Tibial artery (tissue), 4 donors: ENCODE measurements at regions not wholly inside any gene's neighbourhood (a gene's known extent, or its start where the extent isn't known, plus 50 kb on each side); places are given as distances from the start of the nearest gene placed in this dataset.

Experiments
- DNase-seq, 2 donors: peaks; one replicate each; pipeline ENCODE4 v3.0.0-alpha.2; 2019
- H3K27ac ChIP-seq, 2 donors: fragments of 200-600 bp; sonication (generic) in 1 of 2; 1 replicate in 1 of 2; 2 replicates in 1 of 2; pipeline ENCODE4 v1.5.1; 2018 to 2019; ENCODE audit warnings: mild to moderate bottlenecking in 1 of 2
- H3K27me3 ChIP-seq, 2 donors: fragments of 200-600 bp; sonication (generic) in 1 of 2; one replicate each; pipeline versions ENCODE4 v1.5.1 to v1.6.0; 2016 to 2019
- H3K36me3 ChIP-seq, 3 donors: fragments of 200-600 bp; sonication (generic) in 2 of 3; one replicate each; pipeline ENCODE4 v1.5.1; 2016 to 2019; ENCODE audit warnings: mild to moderate bottlenecking in 2 of 3
- H3K4me1 ChIP-seq, 4 donors: fragments of 200-600 bp; sonication (generic) in 2 of 4; 1 replicate in 3 of 4; 2 replicates in 1 of 4; pipeline ENCODE4 v1.5.1; 2016 to 2019
- H3K4me3 ChIP-seq, 2 donors: fragments of 200-600 bp; sonication (generic) in 1 of 2; 1 replicate in 1 of 2; 2 replicates in 1 of 2; pipeline ENCODE4 v1.5.1; 2018 to 2019; ENCODE audit warnings: mild to moderate bottlenecking in 2 of 2
- H3K9me3 ChIP-seq, 3 donors: fragments of 200-600 bp; sonication (generic) in 1 of 3; one replicate each; pipeline ENCODE4 v1.5.1; 2016 to 2019
- CTCF ChIP-seq, 2 experiments: fragments of 200-600 bp in 1 of 2; fragments of 450-650 bp in 1 of 2; IDR thresholded peaks; one replicate each; pipeline ENCODE4 v1.5.1; 2017 to 2019; ENCODE audit warnings: antibody characterized with exemption in 2 of 2, mild to moderate bottlenecking in 1 of 2, moderate library complexity in 1 of 2
- intact Hi-C: fragments of 100-400 bp; cut with DNase I; formaldehyde crosslinking; loops from one replicate; pipeline ENCODE4 v1.15.0; 2023; ENCODE audit warnings: low total_unique reads

DNA sequence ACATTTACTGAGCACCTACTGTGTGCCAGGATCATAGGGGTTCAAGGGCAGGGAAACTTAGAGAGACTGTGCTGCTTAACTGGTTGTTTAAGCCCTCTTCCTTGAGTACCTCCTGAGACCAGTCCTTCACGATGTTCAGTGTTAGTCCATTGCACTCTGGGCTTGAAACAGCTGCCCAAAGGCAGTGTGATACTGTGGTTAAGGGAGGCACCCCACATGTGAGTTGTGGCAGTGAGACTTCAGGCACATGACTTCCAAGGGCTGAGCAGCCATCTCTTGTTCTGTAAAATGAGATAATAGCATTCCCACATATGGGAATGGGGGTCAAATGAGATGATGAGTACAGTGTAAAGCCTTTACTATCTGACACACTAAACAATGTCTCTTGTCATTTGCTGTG is 75.1 kb downstream of the LINGO1 start:
- TF ChIP-seq CTCF (IDR thresholded peaks at IDR 0.05), result no peak
- Histone ChIP-seq H3K27ac (no peak overlapping the region), H3K4me1 (no peaks in the 10 kb centered on the region), H3K4me3 (no peak overlapping the region), H3K27me3 (peaks cover 0 to 7% of the 10 kb centered on the region in 2 donors), H3K36me3 (no peaks in the 10 kb centered on the region), H3K9me3 (no peaks in the 10 kb centered on the region)
- no peak for DNase-seq
- intact Hi-C loops, result no loop called here

DNA sequence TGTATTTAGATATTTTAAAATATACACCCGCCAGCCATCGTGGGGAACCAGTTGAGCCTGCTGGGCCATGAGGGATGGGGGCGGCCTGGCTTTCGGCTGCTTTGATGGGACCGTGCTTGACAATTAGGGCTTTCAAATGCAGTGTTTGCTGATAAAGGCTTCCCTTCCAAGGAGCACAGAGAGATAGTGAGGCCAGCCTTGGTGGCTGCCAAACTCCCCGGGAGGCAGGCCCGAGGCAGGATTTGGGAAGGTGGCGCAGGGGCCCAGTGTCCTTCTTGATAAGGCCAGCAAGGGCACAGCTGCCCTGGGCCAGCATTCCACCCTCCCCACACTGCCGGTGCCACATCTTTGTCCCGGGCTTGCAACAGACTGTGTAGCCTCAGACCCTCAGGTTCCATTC is 75.6 kb downstream of the LINGO1 start:
- Histone ChIP-seq H3K9me3 (no peaks in the 10 kb centered on the region), H3K27me3 (peaks cover 0 to 7% of the 10 kb centered on the region in 2 donors), H3K4me3 (no peak overlapping the region), H3K27ac (no peak overlapping the region), H3K4me1 (no peaks in the 10 kb centered on the region), H3K36me3 (no peaks in the 10 kb centered on the region)
- intact Hi-C loops, result no loop called here
- DNase-seq, result no peak
- no peak for TF ChIP-seq CTCF (IDR thresholded peaks at IDR 0.05)

GRCh38 chr15:77556622-77557021 is 76.1 kb downstream of the LINGO1 start:
- Histone ChIP-seq H3K4me1 (no peaks in the 10 kb centered on the region), H3K36me3 (no peaks in the 10 kb centered on the region), H3K9me3 (no peaks in the 10 kb centered on the region), H3K4me3 (no peak overlapping the region), H3K27ac (no peak overlapping the region), H3K27me3 (peaks cover 0 to 7% of the 10 kb centered on the region in 2 donors)
- TF ChIP-seq CTCF (IDR thresholded peaks at IDR 0.05), result no peak
- intact Hi-C loops, result no loop called here
- DNase-seq, result no peak

DNA sequence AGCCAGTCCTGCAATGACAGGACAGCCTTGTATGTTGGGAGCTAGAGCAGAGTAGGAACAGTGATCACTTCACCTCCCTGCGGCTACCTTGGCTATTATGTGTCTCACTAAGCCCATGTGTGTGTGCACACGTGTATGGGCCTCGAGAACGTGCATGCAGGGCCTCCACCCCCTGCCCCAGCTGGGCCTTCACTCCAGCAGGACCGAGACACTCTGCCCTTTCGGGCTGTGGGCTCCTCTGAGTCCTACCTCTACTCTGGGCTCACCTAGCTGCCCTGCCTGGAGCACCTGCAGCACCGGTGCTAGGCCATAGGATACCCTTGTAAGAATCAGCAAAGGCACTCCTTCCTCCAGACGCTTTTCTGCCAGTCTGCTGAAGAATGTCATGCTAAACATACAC is 77.5 kb downstream of the LINGO1 start:
- no peaks in the 10 kb centered on the region for H3K36me3 ChIP-seq
- intact Hi-C loops, result no loop called here

DNA sequence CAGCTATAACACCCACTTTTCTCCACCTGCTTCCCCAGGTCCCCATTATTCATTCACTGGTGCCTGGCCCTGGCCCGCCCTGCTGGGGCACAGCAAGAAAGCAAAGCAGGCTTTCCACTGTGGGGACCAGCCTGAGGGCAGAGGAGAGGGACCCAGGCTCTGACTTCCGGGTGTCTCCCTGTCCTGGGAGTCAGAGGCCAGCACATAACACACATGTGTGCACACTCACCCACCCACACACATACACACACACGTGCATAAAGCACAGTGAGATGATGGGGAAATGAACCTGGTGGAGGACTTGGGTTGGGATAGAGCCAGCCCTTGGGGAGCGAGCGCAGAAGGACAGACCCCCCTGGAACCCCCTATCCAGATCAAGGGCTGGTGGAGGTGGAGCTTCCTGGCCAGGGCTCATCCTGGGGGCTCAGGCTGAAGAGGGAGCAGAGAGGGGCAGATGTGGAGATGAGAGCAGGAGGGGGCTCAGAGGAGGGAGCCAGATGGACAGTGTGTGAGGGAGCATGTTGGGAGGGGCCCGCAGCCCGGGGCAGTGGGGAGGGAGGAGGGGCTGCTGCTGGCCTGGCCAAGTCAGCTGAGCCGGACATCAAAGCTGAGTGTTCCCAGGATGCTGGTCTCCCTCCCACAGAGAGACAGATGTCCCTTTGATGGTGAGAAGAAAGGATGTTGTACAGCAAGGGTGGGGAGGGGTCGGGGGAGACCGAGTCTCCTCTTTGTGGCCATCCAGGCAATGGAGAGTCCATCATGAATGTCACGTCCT is 78.2 kb downstream of the LINGO1 start:
- intact Hi-C loops, result no loop called here
- Histone ChIP-seq H3K27me3 (no peaks in the 10 kb centered on the region), H3K27ac (no peak overlapping the region), H3K4me1 (peaks cover 0 to 10% (median 0%) of the 10 kb centered on the region in 4 donors), H3K4me3 (no peak overlapping the region), H3K36me3 (no peaks in the 10 kb centered on the region), H3K9me3 (no peaks in the 10 kb centered on the region)
- no peak for DNase-seq
- TF ChIP-seq CTCF (IDR thresholded peaks at IDR 0.05), result no peak

More for the DNA sequence above, 77.5 kb downstream of the LINGO1 start:
- no peak overlapping the region for H3K4me3 ChIP-seq
- no peaks in the 10 kb centered on the region for H3K9me3 ChIP-seq
- no peak for DNase-seq
- TF ChIP-seq CTCF (IDR thresholded peaks at IDR 0.05), result no peak
- H3K27me3 ChIP-seq, result no peaks in the 10 kb centered on the region
- peaks cover 0 to 10% (median 0%) of the 10 kb centered on the region in 4 donors for H3K4me1 ChIP-seq
- H3K27ac ChIP-seq, result no peak overlapping the region
